OCI-LY7 (cell line): ENCODE measurements at regions not wholly inside any gene's neighbourhood (a gene's known extent, or its start where the extent isn't known, plus 50 kb on each side); places are given as distances from the start of the nearest gene placed in this dataset.

ENCODE experiments used
- CTCF ChIP-seq: fragments of 200-600 bp; sonication (generic); conservative IDR thresholded peaks from 2 replicates; pipeline ENCODE4 v1.5.1; 2014; ENCODE audit warnings: mild to moderate bottlenecking, antibody characterized with exemption, low read length, moderate library complexity, mixed read lengths
- EZH2phosphoT487 ChIP-seq: fragments of 200-600 bp; sonication (generic); IDR thresholded peaks from 2 replicates; pipeline ENCODE4 v1.6.1; 2018; ENCODE audit warnings: low read depth, borderline replicate concordance, mild to moderate bottlenecking, mixed run types, antibody characterized with exemption, low read length, moderate library complexity, mixed read lengths

DNA sequence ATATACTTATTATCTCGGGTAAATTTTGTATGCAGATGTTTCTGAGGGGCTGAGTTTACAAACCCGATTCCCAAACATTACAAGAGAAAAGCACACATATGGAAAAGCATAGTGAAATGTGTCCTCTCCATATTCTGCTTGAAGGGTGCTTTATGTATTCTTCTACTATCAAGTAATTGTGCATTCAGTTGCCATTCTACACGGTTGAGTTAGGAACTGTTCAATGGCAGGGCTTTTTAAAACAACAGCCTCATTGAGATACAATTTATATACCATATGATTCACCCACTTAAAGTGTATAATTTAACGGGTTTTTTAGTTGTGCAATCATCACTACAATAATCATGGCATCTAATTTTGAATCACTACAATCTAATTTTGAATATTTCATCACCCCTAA, 138.4 kb upstream of the DLGAP1 start:
- TF ChIP-seq CTCF (no peak), EZH2phosphoT487 (no peak)
